H9 (cell line): ENCODE measurements at regions not wholly inside any gene's neighbourhood (a gene's known extent, or its start where the extent isn't known, plus 50 kb on each side); places are given as distances from the start of the nearest gene placed in this dataset.

ENCODE experiments used
- DNase-seq: peaks from one replicate; pipeline ENCODE4 v3.0.0-alpha.2; 2017
- H2AFZ ChIP-seq: one replicate; pipeline ENCODE4 v1.6.1; 2013; ENCODE audit warnings: mild to moderate bottlenecking, low read length, control low read depth, moderate library complexity
- H2AK5ac ChIP-seq: 2 replicates; pipeline ENCODE4 v1.6.1; 2013; ENCODE audit warnings: low read length, control low read depth, mixed read lengths; ENCODE audit not compliant: insufficient read length
- H2BK120ac ChIP-seq: one replicate; pipeline ENCODE4 v1.6.1; 2013; ENCODE audit warnings: low read depth, mild to moderate bottlenecking, low read length, control low read depth, inconsistent platforms; ENCODE audit not compliant: poor library complexity, severe bottlenecking
- H2BK12ac ChIP-seq: 2 replicates; pipeline ENCODE4 v1.6.1; 2013; ENCODE audit warnings: low read length, control low read depth, mixed read lengths, low read depth; ENCODE audit not compliant: insufficient read length
- H2BK15ac ChIP-seq: 2 replicates; pipeline ENCODE4 v1.6.1; 2013; ENCODE audit warnings: low read depth, low read length, control low read depth
- H2BK20ac ChIP-seq: one replicate; pipeline ENCODE4 v1.6.1; 2013; ENCODE audit warnings: low read depth, mild to moderate bottlenecking, low read length, control low read depth, inconsistent platforms; ENCODE audit not compliant: poor library complexity, severe bottlenecking
- H2BK5ac ChIP-seq: 2 replicates; pipeline ENCODE4 v1.6.1; 2013; ENCODE audit warnings: low read length, control low read depth, mixed read lengths; ENCODE audit not compliant: insufficient read length
- H3K14ac ChIP-seq: 2 replicates; pipeline ENCODE4 v1.6.1; 2013; ENCODE audit warnings: low read length, control low read depth; ENCODE audit not compliant: insufficient read depth
- H3K18ac ChIP-seq: 2 replicates; pipeline ENCODE4 v1.6.1; 2013; ENCODE audit warnings: low read depth, mild to moderate bottlenecking, mixed read lengths, low read length, control low read depth; ENCODE audit not compliant: insufficient read length
- H3K23ac ChIP-seq: 2 replicates; pipeline ENCODE4 v1.6.1; 2013; ENCODE audit warnings: low read length, control low read depth, mixed read lengths, low read depth; ENCODE audit not compliant: insufficient read length
- H3K23me2 ChIP-seq: 2 replicates; pipeline ENCODE4 v1.6.1; 2013; ENCODE audit warnings: low read depth, mild to moderate bottlenecking, mixed read lengths, low read length, control low read depth; ENCODE audit not compliant: insufficient read length, poor library complexity, severe bottlenecking
- H3K27ac ChIP-seq: 2 replicates; pipeline ENCODE4 v1.5.1; 2013; ENCODE audit warnings: low read length, control low read depth, mixed read lengths, low read depth; ENCODE audit not compliant: insufficient read length
- H3K27me3 ChIP-seq: 2 replicates; pipeline ENCODE4 v1.6.1; 2013; ENCODE audit warnings: low read length, control low read depth, inconsistent platforms; ENCODE audit not compliant: insufficient read depth
- H3K4ac ChIP-seq: 2 replicates; pipeline ENCODE4 v1.6.1; 2013; ENCODE audit warnings: low read depth, mild to moderate bottlenecking, control low read depth, inconsistent platforms, low read length, moderate library complexity
- H3K4me1 ChIP-seq: 2 replicates; pipeline ENCODE4 v1.6.1; 2013; ENCODE audit warnings: low read length, control low read depth, inconsistent platforms; ENCODE audit not compliant: insufficient read depth
- H3K4me2 ChIP-seq: 2 replicates; pipeline ENCODE4 v1.6.1; 2013; ENCODE audit warnings: low read length, control low read depth, mixed read lengths; ENCODE audit not compliant: insufficient read length, insufficient read depth
- H3K56ac ChIP-seq: 2 replicates; pipeline ENCODE4 v1.6.1; 2013; ENCODE audit warnings: low read depth, mild to moderate bottlenecking, mixed read lengths, low read length, control low read depth; ENCODE audit not compliant: insufficient read length
- H3K79me1 ChIP-seq: 2 replicates; pipeline ENCODE4 v1.6.1; 2013; ENCODE audit warnings: low read depth, mild to moderate bottlenecking, moderate library complexity, low read length, control low read depth, inconsistent platforms; ENCODE audit not compliant: insufficient read depth, poor library complexity, severe bottlenecking
- H3K79me2 ChIP-seq: 2 replicates; pipeline ENCODE4 v1.6.1; 2013; ENCODE audit warnings: low read length, control low read depth, inconsistent platforms; ENCODE audit not compliant: insufficient read depth
- H3K9ac ChIP-seq: 2 replicates; pipeline ENCODE4 v1.6.1; 2013; ENCODE audit warnings: low read length, control low read depth, mixed read lengths; ENCODE audit not compliant: insufficient read length; ENCODE audit errors: extremely low read depth
- H3K9me3 ChIP-seq: one replicate; pipeline ENCODE4 v1.6.1; 2013; ENCODE audit warnings: low read depth, low read length, inconsistent platforms; ENCODE audit not compliant: control insufficient read depth
- H3T11ph ChIP-seq: one replicate; pipeline ENCODE4 v1.6.1; 2013; ENCODE audit warnings: mild to moderate bottlenecking, low read length, control low read depth, inconsistent platforms
- H4K20me1 ChIP-seq: one replicate; pipeline ENCODE4 v1.6.1; 2013; ENCODE audit not compliant: control insufficient read depth, insufficient read length, insufficient read depth
- H4K5ac ChIP-seq: 2 replicates; pipeline ENCODE4 v1.6.1; 2013; ENCODE audit warnings: low read depth, mild to moderate bottlenecking, mixed read lengths, low read length, control low read depth; ENCODE audit not compliant: insufficient read length
- H4K8ac ChIP-seq: replicated peaks from 2 replicates; pipeline ENCODE4 v1.6.1; 2013; ENCODE audit warnings: low read length, control low read depth, mixed read lengths, low read depth; ENCODE audit not compliant: insufficient read length
- H4K91ac ChIP-seq: 2 replicates; pipeline ENCODE4 v1.6.1; 2013; ENCODE audit warnings: low read depth, mild to moderate bottlenecking, moderate library complexity, mixed read lengths, low read length, control low read depth; ENCODE audit not compliant: insufficient read length
- H3K27ac Mint-ChIP-seq, 3 experiments: 2 replicates in 2 of 3; 3 replicates in 1 of 3; pipeline ENCODE4 v1.8.0; 2020 to 2021; ENCODE audit warnings: mixed read lengths in 3 of 3, mild to moderate bottlenecking in 1 of 3, moderate library complexity in 1 of 3
- H3K27me3 Mint-ChIP-seq: 2 replicates; pipeline ENCODE4 v1.8.0; 2021; ENCODE audit warnings: low read depth, mild to moderate bottlenecking, moderate library complexity, mixed read lengths
- H3K36me3 Mint-ChIP-seq, 3 experiments: 2 replicates in 2 of 3; 3 replicates in 1 of 3; pipeline ENCODE4 v1.8.0; 2020 to 2021; ENCODE audit warnings: low read depth in 3 of 3, mixed read lengths in 3 of 3; ENCODE audit not compliant: insufficient read depth in 1 of 3
- H3K4me1 Mint-ChIP-seq, 2 experiments: 2 replicates each; pipeline ENCODE4 v1.8.0; 2020; ENCODE audit warnings: mixed read lengths in 2 of 2
- H3K4me3 Mint-ChIP-seq, 2 experiments: 2 replicates in 1 of 2; 3 replicates in 1 of 2; pipeline ENCODE4 v1.8.0; 2020 to 2021; ENCODE audit warnings: mild to moderate bottlenecking in 2 of 2, mixed read lengths in 2 of 2, moderate library complexity in 1 of 2
- H3K9me3 Mint-ChIP-seq, 2 experiments: 2 replicates in 1 of 2; 3 replicates in 1 of 2; pipeline ENCODE4 v1.8.0; 2020; ENCODE audit warnings: mild to moderate bottlenecking in 2 of 2, mixed read lengths in 2 of 2, moderate library complexity in 1 of 2
- CTCF ChIP-seq: fragments of 200-600 bp; sonication (generic); conservative IDR thresholded peaks from 3 replicates; pipeline ENCODE4 v1.8.0; 2021; ENCODE audit warnings: antibody characterized with exemption, mild to moderate bottlenecking
- WGBS: extraction: QIAGEN DNeasy Blood & Tissue Kit; methylation state at CpG from one replicate; pipeline ENCODE4 v1.1.7; 2013; ENCODE audit warnings: missing lambda C conversion rate, low lambda C conversion rate, mixed read lengths; ENCODE audit not compliant: insufficient read length; ENCODE audit errors: extremely low coverage; 5-methylcytosine and 5-hydroxymethylcytosine counted together

GRCh38 chr4:71259911-71260331 lies 78.9 kb upstream of the SLC4A4 start:
- H3K27ac ChIP-seq: no peak overlapping the region
- no peak overlapping the region for H3K14ac ChIP-seq
- no peak overlapping the region for H3K4ac ChIP-seq
- H3K4me1 ChIP-seq: peaks cover 5% of the 10 kb centered on the region; the same call in 1 of the 2 replicates
- no peaks in the 10 kb centered on the region for H3K27me3 ChIP-seq
- H2BK20ac ChIP-seq: no peak overlapping the region
- H3K9me3 ChIP-seq: no peaks in the 10 kb centered on the region
- Mint-ChIP-seq H3K9me3 (no peaks in the 10 kb centered on the region), H3K4me1 (peaks cover 0 to 8% of the 10 kb centered on the region in 2 experiments; a peak in 2 of 4 replicates), H3K27ac (no peak overlapping the region), H3K4me3 (no peak overlapping the region), H3K36me3 (no peaks in the 10 kb centered on the region), H3K27me3 (no peaks in the 10 kb centered on the region)
- no peak overlapping the region for H3T11ph ChIP-seq
- no peak overlapping the region for H2BK5ac ChIP-seq
- no peak overlapping the region for H3K4me2 ChIP-seq
- no peak overlapping the region for H2BK15ac ChIP-seq
- no peak overlapping the region for H4K5ac ChIP-seq
- no peak for TF ChIP-seq CTCF
- DNase-seq: no peak
- no peak overlapping the region for H3K56ac ChIP-seq
- no peak overlapping the region for H4K91ac ChIP-seq
- no peak overlapping the region for H2BK12ac ChIP-seq
- H3K18ac ChIP-seq: no peak overlapping the region
- H3K79me1 ChIP-seq: no peaks in the 10 kb centered on the region
- no peak overlapping the region for H2AFZ ChIP-seq
- no peak overlapping the region for H2AK5ac ChIP-seq
- no peak overlapping the region for H4K8ac ChIP-seq
- H4K20me1 ChIP-seq: no peaks in the 10 kb centered on the region
- no peak overlapping the region for H3K9ac ChIP-seq
- H3K23ac ChIP-seq: no peak overlapping the region
- no peak overlapping the region for H2BK120ac ChIP-seq
- H3K23me2 ChIP-seq: no peaks in the 10 kb centered on the region
- WGBS: no CpG with 5 or more reads among the region's 3 CpGs
- H3K79me2 ChIP-seq: no peaks in the 10 kb centered on the region
